ENCODE measurements at regions not wholly inside any gene's neighbourhood (a gene's known extent, or its start where the extent isn't known, plus 50 kb on each side); places are given as distances from the start of the nearest gene placed in this dataset.
"Not testable (repeated sequence)": the region's sequence is repeated elsewhere in the genome, so short reads cannot be mapped to it uniquely, and the experiment has no call there.

DNA sequence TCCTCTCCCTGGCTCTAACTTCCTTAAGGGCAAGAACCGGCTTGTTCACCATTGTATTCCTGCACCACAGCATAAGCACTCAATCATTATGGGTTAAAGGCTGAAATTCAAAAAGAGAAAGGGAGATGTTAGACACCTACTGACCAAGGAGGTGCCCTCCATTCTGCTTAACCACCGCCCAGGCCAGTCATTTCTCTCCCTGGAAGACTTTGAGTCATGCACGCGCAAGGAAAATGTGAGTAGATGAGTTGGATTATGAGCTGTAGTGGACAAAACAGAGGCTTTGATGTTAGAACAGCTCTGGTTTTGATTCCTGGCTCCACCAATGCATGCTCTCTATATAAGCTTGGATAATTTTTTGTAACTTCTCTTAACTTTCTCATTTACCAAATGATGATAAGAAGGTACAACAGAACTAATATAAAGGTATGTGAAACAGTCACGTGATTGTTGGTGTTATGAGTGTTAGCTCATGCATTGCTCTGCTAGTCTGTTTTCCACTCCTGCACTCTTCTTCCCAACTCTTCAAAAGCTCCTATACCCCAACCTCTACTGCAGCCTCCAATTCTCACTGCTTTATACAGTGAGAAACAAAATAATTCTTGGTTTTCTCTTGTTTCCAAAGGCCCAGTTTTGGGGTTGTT, 148.4 kb upstream of the ATP11B start:
- DNase-seq (ENCODE audit: extremely low read depth in 1 of 2, low read depth in 1 of 2): no peak

DNA sequence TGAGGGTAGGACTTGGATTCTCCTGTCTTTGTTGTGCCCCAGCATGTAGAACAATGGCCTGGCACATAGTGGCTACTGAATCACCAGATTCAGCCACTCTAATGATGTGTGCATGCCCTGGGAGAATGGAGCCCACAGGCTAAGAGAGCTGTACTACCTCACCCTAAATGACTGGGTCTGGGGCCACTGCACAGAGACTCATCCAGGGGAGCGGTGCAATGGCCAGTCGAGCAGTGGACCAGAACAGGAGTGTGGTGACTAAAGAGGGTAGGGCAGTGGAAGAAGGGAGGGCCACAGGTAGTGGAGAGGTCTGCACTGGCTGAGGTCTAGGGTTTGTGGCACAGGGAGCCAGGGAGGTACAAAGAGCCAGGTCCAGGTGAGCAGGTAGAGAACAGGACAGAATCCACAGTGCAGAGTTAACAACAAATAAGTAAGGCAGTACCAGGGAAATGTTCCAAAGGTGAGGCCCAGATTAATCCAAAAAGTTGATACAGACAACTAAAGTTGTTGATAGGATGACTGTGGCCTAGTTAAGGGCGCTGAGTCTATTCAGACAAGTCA, 142.7 kb upstream of the ATP11B start:
- DNase-seq (ENCODE audit: extremely low read depth in 1 of 2, low read depth in 1 of 2): no peak

DNA sequence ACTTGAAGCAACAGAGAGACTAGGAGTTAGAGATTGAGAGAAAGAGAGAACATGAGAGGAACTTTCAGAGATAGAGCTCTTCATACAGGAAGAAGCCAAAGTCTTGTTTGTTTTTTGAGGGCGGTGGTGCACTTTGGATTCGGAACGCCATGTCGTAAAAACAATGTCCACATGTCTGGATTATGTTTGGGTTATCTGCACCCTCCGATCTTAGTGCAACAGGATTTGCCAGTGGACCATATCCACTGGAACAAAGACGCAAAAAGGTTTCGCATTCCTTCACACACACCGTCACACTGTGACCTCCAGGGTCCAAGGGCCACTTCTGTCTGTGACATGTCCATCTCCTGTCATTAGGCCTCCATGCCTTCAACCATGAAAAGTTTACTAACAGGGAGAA, 141.8 kb upstream of the ATP11B start:
- DNase-seq (ENCODE audit: extremely low read depth in 1 of 2, low read depth in 1 of 2): no peak

DNA sequence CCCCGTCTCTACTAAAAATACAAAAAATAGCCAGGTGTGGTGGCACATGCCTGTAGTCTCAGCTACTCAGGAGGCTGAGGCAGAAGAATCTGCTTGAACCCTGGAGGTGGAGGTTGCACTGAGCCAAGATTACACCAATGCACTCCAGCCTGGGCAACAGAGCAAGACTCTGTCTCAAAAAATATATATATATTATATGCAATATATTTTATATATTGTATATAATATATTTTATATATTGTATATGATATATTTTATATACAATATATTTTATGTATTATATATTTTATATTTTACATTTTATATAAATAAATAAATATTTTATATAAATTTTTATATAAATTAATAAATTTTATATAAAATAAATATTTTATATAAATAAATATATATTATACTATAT, 140.2 kb upstream of the ATP11B start:
- not testable (repeated sequence) for DNase-seq (ENCODE audit: extremely low read depth in 1 of 2, low read depth in 1 of 2)

DNA sequence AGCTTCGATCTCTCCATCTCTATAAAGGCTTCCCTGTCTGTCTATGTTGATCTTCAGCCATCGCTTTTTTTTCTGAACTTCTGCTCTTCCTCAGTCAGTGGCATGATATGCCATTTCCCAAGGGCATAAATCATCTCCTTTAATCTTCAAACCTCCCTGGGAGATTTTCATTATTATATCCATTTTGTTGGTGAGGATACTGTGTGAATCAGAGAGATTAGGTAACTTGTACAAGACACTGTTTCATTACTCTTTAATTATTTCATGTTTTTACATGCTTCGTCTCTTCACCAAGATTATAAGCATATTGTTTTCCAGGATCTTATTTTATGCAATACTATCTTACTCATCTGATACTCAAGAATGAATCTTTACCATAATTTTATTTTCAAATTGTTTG, 124.8 kb upstream of the ATP11B start:
- DNase-seq (ENCODE audit: extremely low read depth in 1 of 2, low read depth in 1 of 2): no peak

DNA sequence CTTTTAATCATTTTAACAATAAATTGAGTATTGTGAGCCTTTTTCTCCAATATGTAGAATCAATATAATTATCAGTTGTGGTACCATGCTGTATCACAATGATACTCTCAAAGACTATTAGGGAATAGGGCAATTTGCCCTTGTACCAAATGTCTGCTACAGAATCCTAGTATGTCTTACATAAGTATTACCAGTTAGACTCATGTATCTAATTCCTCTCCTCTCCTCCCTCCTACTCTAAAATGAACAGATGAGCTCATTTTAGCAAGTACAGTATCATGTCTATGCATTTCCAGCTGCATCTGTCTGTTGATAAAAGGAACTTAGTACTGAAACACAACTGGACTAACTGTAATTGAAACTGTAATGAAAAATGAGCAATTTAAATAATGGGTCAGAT, 124.3 kb upstream of the ATP11B start:
- no peak for DNase-seq (ENCODE audit: extremely low read depth in 1 of 2, low read depth in 1 of 2)

DNA sequence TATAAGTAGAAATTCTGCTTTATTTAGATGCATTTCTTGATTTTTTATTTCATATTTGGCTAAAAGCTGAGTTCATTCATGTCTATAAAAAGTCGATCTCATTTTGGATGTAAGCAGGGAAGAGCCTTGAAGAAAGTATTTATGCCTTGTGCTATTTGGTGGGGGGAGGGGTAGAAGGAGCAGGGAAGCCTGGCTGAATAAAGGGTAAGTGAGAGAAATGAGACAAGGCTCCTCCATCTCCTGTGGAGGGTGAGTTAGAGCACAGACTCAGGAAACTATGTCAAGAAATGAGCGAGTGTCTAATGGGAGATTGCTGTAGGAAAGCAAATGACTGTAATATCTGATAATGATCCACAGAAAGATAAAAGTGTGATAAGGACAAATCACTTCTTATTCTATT, 121.8 kb upstream of the ATP11B start:
- no peak for DNase-seq (ENCODE audit: extremely low read depth in 1 of 2, low read depth in 1 of 2)

DNA sequence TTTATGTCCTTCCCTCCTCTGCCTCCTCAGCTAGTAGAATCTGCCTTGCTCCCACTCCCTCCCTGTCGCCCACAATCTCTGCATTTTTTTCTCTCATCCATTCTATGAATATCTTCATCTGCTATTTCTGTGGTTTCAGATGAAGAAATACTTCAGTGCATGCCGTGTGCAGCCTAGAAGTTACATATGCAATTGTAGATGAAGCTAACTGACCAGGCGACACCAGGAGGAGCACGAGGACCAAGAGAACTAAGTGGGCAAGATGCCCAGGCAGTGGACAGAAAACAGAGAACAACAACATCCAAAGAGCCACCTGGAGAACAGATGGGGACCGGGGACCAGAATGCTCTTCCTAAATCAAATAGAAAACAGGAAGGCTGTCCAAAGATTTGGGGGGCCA, 121.4 kb upstream of the ATP11B start:
- no peak for DNase-seq (ENCODE audit: extremely low read depth in 1 of 2, low read depth in 1 of 2)

DNA sequence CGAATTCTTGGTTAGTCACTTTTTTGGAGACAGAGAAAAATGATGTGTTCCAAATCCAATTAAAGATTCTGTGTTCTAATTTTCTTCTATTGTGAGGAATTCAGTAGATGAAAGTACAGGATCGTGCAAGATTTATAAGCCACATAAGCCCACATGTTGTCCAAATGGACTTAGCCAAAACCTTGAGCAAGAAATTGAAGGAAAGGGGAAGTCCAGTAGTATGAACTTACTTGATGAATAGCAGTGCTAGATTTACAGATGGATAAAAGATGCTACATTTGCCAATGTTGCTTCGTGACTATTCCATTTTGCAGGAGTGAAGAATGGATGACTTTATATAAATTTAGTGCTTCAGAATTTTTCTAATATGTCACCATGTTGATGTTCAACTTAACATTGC, 120.0 kb upstream of the ATP11B start:
- no peak for DNase-seq (ENCODE audit: extremely low read depth in 1 of 2, low read depth in 1 of 2)

DNA sequence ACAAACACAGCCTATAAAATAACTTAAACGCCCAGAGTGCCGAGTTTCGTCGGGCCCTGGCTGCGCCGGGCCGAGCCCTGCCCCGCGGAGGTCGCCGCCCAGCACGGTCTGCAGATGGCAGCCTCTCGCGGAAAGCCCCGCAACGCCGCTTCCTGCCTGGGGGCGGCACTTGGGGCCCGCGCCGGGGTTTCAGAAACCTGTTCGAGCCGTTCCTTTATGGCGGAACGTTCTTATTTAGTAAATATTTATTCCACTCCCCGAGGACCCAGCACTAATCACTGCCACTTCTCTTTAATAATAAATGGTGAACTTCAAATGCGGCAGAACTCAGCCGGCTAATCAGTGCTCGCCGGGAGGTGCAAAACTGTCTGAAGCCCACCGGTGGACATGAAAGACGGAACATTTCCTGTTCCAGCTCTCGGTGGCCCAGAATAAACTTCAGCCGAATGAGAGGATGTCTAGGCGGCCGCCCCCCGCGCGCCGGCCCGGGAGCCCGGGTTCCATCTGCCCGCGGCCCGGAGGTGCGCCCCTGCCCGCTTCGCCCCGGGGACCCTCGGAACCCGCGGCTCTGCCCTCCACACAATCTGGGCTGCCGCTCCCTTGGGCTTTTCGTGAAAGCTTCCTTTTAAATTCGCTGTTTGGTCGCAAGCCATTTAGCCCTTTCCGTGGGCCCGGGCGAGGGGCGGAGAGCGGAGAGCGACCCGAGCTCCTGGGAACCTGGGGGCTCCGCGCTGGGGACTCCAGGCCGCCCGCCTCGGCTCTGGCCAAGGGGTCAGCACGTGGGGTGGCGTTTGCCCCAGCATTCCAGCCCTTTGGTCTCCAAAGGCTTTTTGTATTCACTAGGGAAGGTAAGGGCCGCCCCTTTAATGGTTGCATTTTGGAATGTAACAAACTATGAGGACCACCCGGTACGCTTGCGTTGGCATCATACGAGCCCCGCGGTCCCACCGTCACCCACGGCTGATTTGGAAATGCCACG, 110.8 kb upstream of the ATP11B start:
- DNase-seq (ENCODE audit: extremely low read depth in 1 of 2, low read depth in 1 of 2): peak in 1 of 2 donors; percentile 28

DNA sequence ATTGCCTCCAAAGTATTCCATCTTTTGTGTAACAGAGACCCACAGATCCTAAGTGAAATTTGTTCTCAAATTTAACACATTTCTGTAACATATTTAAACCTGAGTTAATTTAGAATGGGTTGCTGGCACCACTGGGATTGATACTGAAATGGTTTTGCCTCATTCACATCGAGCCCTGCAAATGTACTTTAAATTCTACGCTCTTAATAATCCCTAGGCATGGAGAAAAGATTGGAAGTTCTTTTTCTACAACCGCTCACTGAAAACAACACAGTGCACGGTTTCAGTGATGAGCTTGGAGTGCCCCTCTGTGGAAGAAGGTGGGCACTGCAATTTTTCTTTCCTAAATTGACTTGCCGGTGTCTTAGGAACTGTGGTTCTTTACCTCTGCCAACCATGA, 109.9 kb upstream of the ATP11B start:
- peak in 1 of 2 donors; percentile 16 for DNase-seq (ENCODE audit: extremely low read depth in 1 of 2, low read depth in 1 of 2)

DNA sequence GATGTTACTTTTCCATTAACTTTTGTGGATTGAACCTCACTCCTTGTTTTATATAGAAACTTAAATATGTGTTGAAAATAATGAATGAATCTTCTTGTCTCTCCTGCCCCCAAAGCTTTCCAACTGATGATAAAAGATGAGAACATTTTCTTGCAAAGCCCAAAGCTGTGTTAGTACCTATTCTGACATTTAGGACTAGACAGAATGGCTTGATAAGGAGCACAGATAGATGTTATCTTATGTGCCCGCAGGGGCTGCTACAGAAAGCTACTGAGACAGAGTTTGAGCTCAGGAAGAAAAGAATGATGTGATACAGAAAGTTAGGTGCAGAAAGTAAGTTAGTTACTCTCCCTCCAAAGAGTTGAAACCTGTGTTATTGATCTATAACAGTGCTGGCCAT, 109.4 kb upstream of the ATP11B start:
- no peak for DNase-seq (ENCODE audit: extremely low read depth in 1 of 2, low read depth in 1 of 2)

DNA sequence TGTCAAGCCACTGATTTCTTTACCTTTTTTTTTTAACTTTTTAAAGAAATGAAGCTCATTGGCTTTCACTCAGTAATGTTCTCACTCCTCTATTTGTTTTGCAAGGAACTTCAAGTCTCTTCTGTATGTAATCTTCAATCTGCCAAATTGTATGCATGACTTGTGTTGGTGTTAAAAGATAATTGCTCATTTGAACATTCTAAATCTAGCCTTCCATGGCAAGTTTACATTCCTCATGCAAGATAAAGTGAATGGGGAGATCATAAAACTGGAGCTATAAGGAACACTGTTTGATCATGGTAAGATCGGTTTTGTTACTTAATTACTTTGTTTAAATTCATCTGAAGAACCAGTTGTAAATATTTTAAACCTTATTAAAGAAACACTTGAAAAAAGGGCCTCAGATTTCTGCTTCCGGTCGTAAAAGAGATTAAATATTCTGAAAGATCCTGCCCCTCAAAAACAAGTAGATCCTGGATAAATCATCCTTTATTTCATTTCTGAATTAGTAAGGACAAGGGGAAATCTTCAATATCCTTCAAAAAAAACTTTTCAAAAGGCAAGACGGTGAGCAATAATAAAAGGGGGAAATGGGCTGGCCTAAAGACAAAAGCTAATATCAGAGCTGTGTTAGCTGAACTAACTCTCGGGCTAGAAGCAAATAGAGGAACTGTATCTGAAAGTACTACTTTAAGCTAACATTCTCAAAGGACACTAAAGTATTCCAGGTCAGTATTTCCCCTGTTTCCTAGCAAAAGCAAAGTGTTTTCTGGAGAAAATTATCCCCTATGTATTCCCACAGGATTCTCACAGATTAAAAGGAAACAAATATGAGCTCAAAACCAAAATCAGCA, 107.0 kb upstream of the ATP11B start:
- no peak for DNase-seq (ENCODE audit: extremely low read depth in 1 of 2, low read depth in 1 of 2)

DNA sequence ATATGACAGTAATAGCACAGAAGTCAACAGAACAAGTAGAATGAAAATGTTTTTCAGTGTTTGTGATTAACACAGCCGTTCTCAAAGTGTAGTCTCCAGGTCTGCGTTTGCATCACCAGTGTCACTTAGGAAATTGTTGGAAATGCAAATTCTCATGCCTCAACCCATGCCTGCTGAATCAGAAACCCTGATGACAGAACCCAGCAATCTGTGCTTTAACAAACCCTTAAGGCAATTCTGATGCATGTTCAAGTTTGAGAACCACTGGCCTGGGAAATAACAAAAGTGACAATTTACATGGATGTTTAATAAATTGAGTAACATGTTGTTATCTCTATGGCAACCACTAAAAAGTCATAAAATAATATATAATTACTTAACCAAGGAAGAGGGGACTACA, 103.1 kb upstream of the ATP11B start:
- no peak for DNase-seq (ENCODE audit: extremely low read depth in 1 of 2, low read depth in 1 of 2)

DNA sequence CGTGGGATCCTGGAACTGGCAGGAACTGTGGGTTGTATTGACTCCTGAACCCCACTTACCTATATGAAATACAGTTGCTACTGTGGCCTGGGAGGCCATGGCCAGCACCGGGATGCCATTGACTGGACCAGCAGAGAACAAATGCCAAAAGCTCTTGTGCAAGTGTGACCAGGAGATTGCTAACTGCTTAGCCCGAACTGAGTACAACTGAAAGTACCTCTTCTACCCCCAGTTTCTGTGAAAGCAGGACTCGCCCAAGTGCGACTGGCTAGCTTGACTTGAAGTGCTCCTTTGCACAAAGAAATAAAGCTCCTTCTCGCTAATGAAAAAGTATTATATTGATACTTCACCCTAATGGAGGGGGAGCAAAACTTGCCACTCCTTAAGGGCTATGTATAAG, 101.3 kb upstream of the ATP11B start:
- no peak for DNase-seq (ENCODE audit: extremely low read depth in 1 of 2, low read depth in 1 of 2)

DNA sequence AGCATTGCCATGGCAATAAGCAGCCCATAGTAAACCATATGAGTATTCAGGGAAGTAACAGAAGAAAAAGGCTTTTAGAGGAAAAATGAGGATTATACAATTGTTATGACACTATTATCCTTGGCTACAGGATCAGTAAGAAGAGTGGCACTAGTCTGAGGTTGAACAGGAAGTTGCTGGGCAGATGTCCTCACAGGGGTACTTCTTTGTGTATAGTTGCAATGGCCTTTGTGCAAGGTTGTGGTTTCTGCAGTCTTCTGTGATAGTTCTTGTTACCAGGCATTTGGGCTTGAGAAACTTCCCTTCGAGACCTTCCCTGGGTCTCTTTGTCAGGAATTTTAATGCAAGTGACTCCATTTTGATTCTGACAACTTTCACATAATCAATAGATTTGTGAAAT, 100.6 kb upstream of the ATP11B start:
- no peak for DNase-seq (ENCODE audit: extremely low read depth in 1 of 2, low read depth in 1 of 2)

DNA sequence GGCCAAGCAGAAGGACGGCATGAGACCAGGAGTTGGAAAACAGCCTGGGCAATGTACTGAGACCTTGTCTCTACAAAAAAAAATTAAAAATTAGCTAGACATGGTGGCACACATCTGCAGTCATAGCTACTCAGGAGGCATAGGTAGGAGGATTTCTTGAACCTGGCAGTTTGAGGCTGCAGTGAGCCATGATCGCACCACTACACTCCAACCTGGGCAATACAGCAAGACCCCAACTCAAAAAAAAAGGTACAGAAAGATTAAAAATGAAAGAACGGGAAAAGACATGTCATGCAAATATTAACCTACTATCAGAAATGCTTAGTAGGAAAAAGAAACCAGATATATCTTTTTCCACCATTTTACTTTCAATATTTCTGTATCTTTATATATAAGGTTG, 99.6 kb upstream of the ATP11B start:
- no peak for DNase-seq (ENCODE audit: extremely low read depth in 1 of 2, low read depth in 1 of 2)

DNA sequence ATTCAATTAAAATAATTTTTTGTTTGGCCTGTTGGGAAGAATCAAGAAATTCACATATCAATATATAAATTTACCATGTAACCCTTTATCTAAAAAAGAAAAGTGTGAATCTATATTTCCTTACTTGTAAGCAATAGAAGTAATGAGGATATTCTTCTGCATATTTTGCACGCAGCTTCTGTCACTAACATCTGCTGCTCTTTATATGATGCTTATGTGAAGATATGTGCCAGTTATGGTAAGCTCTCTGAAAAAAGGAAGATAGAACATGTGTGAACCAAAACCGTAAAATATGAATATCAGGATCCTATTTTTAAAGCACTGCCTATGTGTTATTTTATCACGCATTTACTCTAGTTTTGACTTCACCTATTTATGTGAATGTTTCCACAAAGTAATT, 96.4 kb upstream of the ATP11B start:
- DNase-seq (ENCODE audit: extremely low read depth in 1 of 2, low read depth in 1 of 2): no peak

DNA sequence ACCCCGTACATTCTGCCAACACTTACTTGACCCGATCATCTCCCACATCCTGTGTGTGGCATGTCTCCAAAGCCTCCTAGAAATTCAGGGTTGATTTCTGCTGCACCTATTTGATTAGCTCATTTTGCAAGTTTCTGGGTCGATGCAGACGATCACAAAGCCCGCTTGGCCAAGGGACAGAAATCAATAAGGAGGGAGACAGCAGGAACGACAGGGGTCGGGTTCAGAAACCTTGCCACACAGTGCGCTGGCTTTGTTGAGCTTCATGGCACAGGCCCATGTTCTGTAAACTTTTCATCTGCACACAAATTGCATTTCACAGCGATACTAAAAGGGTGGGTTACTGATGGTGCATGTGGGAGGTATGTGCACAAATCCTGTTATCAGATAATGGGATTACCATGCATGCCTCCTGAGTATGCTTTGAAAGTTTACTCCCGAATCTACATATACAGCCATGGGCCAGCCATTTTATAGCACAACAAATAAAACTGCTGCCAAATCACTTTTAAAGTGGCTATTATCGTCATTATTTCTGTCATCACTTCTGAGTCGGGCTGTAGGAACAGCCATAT, 95.9 kb upstream of the ATP11B start:
- no peak for DNase-seq (ENCODE audit: extremely low read depth in 1 of 2, low read depth in 1 of 2)

DNA sequence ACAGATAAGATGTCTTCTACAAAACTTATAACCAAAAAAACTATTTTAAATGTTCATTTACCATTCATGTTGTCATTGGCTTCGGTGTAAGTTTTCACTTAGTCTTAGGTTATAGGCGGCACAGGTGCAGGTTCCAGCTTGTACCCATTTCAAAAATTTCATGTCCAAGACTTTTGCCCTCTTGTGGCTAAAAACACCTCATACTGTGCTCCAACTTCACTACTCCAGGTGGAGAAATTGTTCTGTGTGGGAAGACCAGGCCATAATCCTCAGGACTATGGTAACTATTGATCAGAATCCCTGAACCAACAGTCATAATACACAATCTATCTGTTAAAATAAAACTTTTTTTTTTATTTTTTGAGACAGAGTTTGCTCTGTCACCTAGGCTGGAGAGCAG, 95.2 kb upstream of the ATP11B start:
- DNase-seq (ENCODE audit: extremely low read depth in 1 of 2, low read depth in 1 of 2): no peak
